GM18517 (cell line): ENCODE measurements at regions not wholly inside any gene's neighbourhood (a gene's known extent, or its start where the extent isn't known, plus 50 kb on each side); places are given as distances from the start of the nearest gene placed in this dataset.

ENCODE experiments used
- ATAC-seq: cut with Tn5 transposase; IDR thresholded peaks from one replicate; pipeline ENCODE4 v1.9.1; 2021; ENCODE audit warnings: mild to moderate bottlenecking, moderate library complexity; ENCODE audit not compliant: unreplicated experiment

DNA sequence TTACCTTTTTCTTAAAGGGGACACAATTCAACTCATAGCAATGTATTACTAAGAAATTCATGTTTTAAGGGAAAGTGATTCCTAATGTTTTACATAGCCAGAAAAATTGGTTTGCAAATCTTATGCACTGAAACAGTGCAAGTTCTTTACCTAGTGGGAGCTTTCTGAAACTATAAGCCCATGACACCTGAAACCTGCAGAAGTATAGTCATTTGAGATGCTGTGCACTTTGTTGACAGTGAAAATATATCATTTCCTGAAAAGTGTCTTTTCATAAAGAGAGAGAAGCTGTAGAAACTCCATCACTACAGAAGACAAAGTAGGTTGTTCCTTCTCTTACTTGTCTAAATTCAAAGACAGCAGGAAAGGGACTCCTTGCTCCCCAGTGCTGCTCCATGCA is 517.1 kb downstream of the LMO7 start:
- ATAC-seq: no peak

DNA sequence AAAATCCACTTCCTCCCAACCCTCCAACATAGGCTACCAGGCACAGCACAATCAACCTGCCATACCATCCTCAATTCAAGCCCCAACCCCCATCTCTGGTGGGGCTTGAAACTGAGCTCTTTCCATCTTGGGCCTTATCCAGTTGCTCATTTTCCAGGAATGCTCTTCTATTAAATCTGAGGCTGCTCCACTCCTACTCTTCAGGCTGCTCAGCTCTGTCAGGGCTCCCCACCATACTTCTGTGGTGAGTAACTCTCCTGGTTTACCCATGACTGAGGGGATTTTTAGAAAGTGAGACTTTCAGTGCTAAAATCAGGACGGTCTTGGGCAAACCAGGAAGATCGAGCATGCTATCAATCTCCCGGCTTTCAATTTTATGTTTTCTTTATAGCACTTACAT is 512.8 kb downstream of the LMO7 start:
- no peak for ATAC-seq

DNA sequence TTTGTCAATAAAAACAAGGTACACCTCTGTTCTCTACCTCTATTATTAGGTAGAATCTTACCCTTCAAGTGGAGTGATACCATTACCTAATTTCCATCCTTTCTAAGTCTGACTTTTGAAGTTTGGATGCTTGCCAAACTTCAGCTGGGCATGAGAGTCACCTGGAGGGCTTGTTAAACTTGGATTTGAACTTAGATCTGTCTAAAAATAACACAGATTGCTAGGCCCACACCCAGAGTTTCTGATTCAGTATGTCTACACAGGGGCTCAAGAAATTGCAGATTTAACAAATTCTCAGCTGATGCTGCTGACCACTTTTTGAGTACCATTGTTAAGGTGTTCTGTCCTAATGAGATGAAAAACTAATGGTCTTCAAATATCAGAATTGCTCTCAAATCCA is 512.2 kb downstream of the LMO7 start:
- no peak for ATAC-seq

DNA sequence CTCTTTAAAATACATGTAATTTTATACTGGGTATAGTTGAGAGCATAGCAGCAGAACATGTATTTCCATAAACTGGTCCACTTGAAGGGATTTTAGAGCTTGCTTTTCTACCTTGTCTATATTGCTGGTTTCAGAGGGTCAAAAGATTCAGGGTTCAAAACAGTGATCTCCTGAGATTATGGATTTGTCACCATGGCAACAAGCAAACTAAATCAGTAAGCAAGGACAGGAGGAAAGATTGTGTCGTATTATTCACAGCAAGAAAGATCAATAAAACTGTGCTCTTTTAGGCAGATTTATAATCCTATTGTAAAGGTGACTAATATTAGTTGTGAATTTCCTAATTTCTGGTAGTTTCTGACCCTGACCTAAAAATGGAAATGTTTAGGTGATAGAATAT is 496.4 kb downstream of the LMO7 start:
- ATAC-seq: no peak

DNA sequence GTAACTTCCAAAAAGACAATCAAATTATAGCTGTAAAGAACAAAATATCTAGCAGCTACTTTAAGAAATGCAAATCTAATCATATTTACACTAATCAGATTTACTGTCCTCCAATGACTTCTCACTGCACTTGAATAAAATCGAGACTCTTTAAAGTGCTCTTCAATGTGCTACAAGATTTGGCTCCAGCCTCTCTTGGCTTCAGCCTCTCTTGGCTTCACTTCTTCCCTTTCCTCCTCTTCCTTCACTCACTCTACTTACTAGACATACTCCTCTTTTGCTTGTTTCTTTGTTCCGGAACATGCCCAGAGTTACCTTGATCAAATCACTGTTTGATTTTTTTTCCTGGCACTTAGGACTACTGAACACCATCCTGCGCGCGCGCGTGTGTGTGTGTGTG is 495.4 kb downstream of the LMO7 start:
- ATAC-seq: no peak

DNA sequence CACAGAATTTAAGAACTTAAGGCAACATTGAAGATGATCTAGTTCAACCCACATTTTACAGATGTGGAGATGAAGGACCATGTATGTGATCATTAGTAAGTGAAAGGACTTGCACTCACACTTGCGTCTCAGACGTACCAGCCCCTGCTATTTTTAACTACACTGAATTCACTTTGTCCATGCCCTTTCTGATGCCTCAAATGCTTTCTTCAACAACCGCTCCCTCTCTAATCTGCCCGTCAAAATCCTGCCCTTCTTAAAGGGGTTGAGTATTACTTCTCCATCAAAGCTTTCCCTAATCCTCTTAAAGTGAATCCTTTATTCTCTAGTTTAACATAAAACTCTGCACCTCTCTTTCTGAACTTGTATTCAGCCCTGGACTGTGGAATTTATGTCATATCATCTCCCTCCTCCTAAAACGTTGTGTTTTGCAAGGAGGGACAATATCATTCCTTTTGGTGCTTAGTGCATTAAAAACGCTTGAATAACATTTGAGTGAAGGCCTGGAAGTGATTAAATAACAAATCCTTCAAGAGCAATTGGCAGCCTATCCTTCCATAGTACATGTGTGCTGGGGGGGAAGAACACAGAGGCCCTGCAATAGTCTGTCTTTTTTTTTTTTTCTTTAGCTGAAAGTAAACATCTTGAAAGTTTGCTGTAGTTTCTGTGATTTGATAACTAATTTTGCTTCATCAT is 493.3 kb downstream of the LMO7 start:
- no peak for ATAC-seq

DNA sequence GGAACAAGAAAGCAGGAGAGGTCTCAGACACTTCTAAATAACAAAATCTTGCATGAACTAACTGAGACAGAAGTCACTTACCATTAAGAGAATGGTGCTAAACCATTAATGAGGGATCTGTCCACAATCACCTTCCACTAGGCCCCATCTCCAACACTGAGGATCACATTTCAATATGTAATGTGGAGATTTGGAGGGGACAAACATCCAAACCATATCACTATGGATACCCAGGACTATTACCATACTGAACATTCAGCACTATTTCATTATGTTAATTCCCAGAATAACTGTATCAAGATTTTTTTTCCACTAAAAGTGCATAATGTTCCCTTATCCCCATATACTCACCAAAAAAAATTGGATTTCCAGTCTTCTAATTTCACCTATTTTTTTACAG is 491.8 kb downstream of the LMO7 start:
- ATAC-seq: no peak

DNA sequence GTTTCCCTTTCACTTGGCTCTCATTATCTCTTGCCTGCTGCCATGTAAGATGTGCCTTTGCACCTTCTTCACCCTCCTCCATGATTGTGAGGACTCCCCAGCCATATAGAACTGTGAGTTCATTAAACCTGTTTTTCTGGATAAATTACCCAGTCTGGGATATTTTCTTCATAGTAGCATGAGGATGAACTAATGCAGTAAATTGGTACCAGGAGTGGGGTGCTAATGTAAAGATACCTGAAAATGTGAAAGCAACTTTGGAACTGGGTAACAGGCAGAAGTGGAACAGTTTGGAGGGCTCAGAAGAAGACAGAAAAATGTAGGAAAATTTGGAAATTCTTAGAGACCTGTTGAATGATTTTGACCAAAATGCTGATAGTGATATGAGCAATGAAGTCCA is 487.4 kb downstream of the LMO7 start:
- no peak for ATAC-seq

DNA sequence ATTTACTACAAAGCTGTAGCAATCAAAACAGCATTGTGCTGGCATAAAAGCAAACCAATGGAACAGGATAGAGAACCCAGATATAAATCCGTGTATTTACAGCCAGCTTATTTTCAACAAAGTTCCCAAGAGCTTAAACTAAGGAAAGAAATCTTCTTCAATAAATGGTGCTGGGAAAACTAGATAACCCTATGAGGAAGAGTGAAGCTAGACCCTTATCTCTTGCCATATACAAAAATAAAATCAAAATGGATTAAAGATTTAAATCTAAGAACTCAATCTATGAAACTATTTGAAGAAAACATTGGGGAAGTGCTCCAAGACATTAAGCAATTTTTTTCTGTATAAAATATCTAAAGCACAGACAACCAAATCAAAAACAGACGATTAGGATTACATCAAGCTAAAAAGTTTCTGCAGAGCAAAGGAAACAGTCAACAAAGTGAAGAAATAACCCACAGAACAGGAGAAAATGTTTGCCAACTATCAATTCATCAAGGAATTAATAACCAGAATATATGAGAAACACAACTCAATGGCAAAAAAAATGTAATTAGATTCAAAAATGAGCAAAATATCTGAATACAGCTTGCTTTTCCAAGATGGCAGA is 480.7 kb downstream of the LMO7 start:
- ATAC-seq: no peak

DNA sequence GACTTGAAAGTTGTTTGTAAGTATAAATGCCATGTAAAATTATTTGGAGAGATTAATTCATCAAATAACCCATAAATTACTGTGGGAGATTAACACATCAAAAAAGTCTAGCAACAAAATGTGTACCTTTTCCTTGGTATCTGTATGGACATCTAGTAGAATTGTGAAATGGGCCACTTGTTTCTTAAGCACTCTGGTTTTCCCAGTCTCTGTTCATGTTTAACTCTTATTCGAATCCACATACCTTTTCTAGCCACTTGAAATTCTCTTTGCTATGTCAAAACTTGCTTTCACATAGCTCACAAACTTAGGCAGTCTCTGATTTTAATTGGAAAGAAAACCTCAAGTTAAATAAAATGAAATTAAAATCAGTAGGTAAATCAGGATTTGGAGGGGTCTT is 470.6 kb downstream of the LMO7 start:
- ATAC-seq: no peak

DNA sequence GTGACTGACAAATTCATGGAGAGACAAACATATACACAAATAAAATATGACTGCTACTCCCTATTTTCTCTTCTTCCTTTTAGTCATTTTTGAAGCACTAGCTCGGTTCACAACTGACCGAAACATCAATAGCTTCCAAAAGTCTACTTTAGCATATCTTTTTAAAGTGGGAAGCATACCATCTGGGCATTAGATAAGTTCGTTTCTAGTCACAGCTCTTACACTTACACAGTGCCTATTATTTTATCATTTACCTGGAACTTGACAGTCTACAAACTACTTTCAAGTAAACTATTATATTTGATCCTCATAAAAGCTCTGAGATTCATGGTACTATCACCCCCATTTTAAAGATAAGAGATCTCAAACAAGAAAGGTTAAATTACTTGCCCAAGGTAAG is 458.5 kb downstream of the LMO7 start:
- no peak for ATAC-seq

DNA sequence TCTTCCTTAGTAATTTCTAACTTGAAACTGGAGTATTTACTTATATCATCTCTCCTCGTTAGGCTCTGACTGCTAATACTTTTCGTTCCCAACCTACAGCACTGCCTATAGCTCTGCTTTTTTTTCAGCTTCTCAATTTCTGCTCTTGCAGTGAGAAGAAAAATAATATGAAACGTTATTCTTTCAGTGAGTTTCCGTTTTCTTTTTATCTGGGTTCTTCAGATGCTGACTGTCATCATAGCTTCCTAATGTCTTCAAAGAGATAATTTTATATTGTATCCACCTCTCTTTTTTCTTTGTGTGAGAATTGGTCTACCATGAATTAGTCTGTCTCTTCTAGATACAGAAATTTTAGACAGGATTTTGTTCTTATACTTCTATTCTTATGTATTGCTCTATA is 454.9 kb downstream of the LMO7 start:
- ATAC-seq: no peak

DNA sequence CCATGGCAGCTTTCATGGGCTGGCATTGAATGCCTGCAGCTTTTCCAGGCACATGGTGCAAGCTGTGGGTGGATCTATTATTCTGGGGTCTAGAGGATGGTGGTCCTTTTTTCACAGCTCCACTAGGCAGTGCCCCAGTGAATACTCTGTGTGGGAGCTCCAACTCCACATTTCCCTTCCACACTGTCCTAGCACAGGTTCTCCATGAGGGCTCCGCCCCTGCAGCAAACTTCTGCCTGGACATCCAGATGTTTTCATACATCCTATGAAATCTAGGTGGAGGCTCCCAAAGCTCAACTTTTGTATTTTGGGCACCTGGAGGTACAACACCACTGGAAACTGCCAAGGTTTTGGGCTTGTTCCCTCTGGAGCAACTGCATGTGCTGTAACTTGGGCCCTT is 450.6 kb downstream of the LMO7 start:
- ATAC-seq: no peak

DNA sequence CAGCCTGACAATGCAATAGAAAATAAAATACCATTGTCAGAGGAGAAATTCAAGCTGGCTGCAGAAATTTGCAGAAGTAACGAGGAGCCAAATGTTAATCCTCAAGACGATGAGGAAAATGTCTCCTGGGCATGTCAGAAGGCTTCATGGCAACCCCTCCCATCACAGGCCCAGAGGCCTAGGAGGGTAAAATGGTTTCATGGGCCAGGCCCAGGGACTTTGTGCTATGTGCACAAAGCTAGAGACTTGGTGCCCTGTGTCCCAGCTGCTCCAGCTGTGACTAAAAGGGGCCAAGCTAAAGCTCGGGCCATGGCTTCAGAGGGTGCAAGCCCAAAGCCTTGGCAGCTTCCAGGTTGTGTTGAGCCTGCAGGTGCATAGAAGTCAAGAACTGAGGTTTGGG is 431.7 kb downstream of the LMO7 start:
- ATAC-seq: no peak

DNA sequence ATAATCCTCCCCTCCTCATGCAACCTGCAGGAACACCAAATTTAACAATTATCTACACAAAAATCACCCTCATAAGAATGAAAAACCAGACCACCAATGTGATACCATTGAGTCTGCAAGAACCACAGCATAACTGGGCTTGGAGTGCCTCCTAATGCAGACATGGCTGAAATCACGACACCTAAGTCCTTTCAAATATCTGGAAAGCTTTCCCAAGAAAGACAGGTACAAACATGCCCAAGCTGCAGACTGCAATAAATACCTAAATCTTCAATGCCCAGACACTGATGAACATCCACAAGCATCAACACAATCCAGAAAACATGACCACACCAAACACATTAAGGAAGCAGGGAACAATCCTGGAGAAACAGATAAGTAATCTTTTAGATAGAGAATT is 417.1 kb downstream of the LMO7 start:
- ATAC-seq: no peak

DNA sequence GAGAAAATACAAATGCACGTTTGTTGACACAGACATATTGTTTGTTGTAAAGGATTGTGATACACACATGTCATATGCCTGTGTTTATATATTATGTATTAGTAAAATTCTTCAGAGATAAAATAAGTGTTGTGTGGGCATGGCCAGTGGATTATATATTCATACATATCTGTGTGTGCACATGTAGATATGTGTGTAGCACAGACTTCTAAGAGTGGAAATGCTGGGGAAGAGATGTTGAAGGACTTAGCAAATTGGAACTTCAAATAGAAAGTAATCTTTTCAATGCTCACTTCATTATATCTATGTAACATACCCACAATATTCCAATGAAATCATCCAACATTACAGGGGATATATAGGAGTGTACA is 413.2 kb downstream of the LMO7 start:
- no peak for ATAC-seq

DNA sequence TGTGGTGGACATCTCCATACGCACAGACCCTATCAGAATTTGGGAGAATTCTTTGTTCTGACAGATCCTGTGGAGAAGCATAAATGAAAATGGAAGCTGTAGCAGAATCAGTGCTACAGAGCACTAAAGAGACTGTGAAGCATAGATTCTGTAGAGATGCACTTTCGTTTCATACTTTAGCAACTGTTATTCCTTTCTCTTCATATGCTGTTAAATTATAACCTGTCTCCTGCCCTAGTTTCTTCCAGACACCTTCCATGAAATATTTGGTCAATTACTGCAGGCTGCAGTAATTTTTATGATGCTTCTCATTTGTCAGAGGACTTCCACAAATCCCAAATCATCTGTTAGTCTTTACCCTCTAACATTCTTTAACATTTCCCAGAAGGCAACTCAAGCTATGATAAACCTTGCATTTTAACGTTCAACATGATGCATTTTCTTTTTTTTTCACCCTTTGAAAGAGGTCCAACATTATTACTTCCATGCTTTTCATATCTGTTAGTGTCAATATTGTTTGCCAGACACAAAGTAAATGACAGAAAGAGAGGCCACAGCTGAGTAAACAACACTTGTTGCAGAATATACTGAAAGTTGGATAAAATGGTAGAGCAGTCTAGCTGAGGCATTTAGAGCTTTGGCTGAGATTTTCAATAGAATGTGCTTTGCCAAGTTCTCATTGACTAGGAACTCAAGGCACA is 412.7 kb downstream of the LMO7 start:
- ATAC-seq: no peak

DNA sequence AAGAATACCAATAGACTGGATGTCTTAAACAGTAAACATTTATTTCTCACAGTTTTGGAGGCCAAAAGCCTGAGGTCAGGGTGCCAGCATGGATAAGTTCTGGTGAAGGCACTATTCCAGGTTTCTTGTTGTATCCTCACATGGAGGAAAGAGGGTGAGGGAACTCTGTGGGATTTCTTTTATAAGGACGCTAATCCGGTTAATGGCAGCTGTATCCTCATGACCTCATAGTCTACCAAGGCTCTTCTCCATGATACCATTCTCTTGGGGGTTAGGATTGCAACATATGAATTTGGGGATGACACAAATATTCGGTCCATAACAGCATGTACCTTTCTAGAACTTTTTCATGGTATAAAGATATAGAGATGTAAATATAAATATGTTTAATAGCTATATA is 412.0 kb downstream of the LMO7 start:
- no peak for ATAC-seq

DNA sequence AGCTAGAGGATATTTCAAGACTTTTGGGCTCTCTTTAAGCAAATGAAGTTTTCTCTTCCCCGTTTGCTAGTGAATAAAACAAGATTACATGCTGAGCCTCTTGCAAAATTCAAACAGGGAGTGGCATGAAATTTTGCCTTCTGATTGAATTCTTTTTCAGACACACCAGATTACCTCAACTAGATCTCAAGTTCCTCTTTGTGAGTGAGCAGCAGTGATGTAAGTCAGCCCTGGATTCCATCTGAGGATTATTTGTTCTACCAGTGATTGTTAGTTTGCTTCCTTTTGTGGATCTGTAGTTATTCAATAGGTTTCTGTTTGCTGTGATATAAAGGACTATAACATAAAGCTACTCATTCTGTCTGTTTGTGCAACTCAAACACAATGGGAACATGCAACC is 407.7 kb downstream of the LMO7 start:
- no peak for ATAC-seq

DNA sequence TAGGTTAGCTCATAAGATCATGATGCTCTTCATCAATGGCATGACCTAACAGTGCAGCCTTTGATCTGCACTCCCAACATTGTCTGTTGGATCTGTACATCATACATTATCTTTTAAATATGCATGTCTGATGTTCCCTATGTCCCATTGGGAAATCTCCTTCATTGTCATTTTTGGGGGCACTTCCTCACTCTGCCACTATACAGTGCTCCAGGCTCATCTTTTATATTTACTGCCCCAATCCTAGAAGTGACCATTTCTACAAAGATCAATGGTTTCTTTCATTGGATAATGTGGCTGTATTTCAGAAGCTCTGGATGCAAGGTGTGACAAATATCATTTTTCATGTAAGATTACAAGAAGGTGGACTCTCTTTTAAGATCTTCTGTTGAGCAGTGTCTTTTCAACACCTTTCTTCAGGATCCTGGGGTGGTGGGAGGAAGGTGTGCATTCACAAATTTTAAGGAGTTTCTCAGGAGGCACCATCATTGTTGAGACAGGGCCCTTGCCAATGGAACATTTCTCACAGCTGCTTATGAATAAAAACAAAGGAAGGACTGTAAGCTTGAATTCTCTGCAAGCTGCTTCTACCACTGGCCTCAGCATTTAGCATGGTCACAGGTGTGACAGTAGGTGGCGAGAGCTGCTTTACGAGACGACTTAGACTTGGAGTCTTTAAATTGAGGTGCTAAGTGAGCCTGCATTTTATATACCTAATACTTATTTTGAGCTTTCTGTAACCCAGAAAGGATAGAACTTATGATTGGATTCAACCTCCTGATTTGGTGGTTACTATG is 403.0 kb downstream of the LMO7 start:
- ATAC-seq: no peak

DNA sequence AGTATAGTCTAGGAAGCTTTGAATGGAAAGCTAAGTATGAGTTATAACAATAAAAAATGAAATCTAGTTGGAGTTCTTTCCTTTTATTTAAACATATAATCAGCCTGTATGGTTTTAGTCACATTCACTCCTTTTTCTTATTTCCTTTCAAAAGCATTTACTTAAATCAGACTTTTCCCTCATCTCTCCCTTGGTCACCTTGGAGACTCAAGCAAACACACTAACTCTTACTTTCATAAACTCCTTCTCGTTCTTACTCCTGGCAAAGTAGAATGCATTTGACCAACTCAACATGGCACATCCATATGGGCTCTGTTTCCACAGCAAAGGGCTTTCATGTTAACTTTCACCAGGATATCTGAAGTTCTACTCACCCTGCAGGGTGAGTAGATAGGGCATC is 400.0 kb downstream of the LMO7 start:
- no peak for ATAC-seq

DNA sequence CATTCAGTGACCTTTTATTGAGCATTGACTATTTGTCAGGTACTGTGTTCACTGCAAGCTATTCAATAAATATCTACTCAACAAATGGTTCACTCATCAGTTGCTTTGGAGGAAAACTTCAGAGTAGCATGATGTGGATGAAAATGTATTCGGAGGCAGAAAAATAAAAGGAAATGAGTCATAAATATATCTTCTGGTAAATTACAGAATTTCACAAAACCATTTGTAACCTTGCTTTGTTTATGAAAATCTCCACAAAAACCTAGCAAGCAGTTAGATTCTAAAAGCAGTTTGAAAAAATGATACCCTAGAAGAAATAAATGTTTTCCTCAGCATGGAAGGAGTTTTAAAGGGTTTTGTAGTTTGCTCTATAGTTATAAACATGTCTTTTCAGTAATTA is 399.6 kb downstream of the LMO7 start:
- ATAC-seq: no peak
